ENCODE measurements at regions not wholly inside any gene's neighbourhood (a gene's known extent, or its start where the extent isn't known, plus 50 kb on each side); places are given as distances from the start of the nearest gene placed in this dataset.

- no peaks in the 10 kb centered on the region for H3K4me1 Mint-ChIP-seq (ENCODE audit: low read depth)
- H3K4me3 Mint-ChIP-seq, result no peak overlapping the region
- no peak overlapping the region for H3K27ac Mint-ChIP-seq
- H3K9me3 Mint-ChIP-seq, result no peaks in the 10 kb centered on the region
- H3K27me3 Mint-ChIP-seq, result no peaks in the 10 kb centered on the region
- H3K36me3 Mint-ChIP-seq (ENCODE audit: low read depth), result no peaks in the 10 kb centered on the region
Observed at GRCh38 chr16:85211271-85211801, 99.1 kb upstream of the CIBAR2 start.

GRCh38 chr16:85213926-85214675 lies 101.8 kb upstream of the CIBAR2 start:
- no peak overlapping the region for H3K4me3 Mint-ChIP-seq
- no peaks in the 10 kb centered on the region for H3K36me3 Mint-ChIP-seq (ENCODE audit: low read depth)
- no peaks in the 10 kb centered on the region for H3K4me1 Mint-ChIP-seq (ENCODE audit: low read depth)
- no peaks in the 10 kb centered on the region for H3K27me3 Mint-ChIP-seq
- H3K9me3 Mint-ChIP-seq, result no peaks in the 10 kb centered on the region
- no peak overlapping the region for H3K27ac Mint-ChIP-seq

- Mint-ChIP-seq H3K27me3 (peaks cover 2% of the 10 kb centered on the region), H3K27ac (no peak overlapping the region), H3K4me3 (no peak overlapping the region), H3K4me1 (ENCODE audit: low read depth) (no peaks in the 10 kb centered on the region), H3K36me3 (ENCODE audit: low read depth) (no peaks in the 10 kb centered on the region), H3K9me3 (no peaks in the 10 kb centered on the region)
Observed at GRCh38 chr16:85215478-85216118, 103.3 kb upstream of the CIBAR2 start.

GRCh38 chr16:85216522-85217375 lies 104.5 kb upstream of the CIBAR2 start:
- Mint-ChIP-seq H3K4me1 (ENCODE audit: low read depth) (no peaks in the 10 kb centered on the region), H3K27me3 (peaks cover 4% of the 10 kb centered on the region), H3K36me3 (ENCODE audit: low read depth) (no peaks in the 10 kb centered on the region), H3K27ac (no peak overlapping the region), H3K4me3 (no peak overlapping the region), H3K9me3 (no peaks in the 10 kb centered on the region)

GRCh38 chr16:85220125-85220839 lies 108.0 kb upstream of the CIBAR2 start:
- Mint-ChIP-seq H3K4me1 (ENCODE audit: low read depth) (no peaks in the 10 kb centered on the region), H3K36me3 (ENCODE audit: low read depth) (no peaks in the 10 kb centered on the region), H3K27ac (no peak overlapping the region), H3K27me3 (peaks cover 4% of the 10 kb centered on the region), H3K4me3 (no peak overlapping the region), H3K9me3 (no peaks in the 10 kb centered on the region)

GRCh38 chr16:85220964-85221731 lies 108.9 kb upstream of the CIBAR2 start:
- Mint-ChIP-seq H3K4me1 (ENCODE audit: low read depth) (no peaks in the 10 kb centered on the region), H3K4me3 (no peak overlapping the region), H3K27ac (no peak overlapping the region), H3K36me3 (ENCODE audit: low read depth) (no peaks in the 10 kb centered on the region), H3K9me3 (no peaks in the 10 kb centered on the region), H3K27me3 (peaks cover 4% of the 10 kb centered on the region)

GRCh38 chr16:85221771-85222154 lies 109.5 kb upstream of the CIBAR2 start:
- Mint-ChIP-seq H3K9me3 (no peaks in the 10 kb centered on the region), H3K4me3 (no peak overlapping the region), H3K27ac (no peak overlapping the region), H3K4me1 (ENCODE audit: low read depth) (no peaks in the 10 kb centered on the region), H3K36me3 (ENCODE audit: low read depth) (no peaks in the 10 kb centered on the region), H3K27me3 (peaks cover 4% of the 10 kb centered on the region)

- H3K27me3 Mint-ChIP-seq, result peaks cover 6% of the 10 kb centered on the region
- no peaks in the 10 kb centered on the region for H3K36me3 Mint-ChIP-seq (ENCODE audit: low read depth)
- H3K9me3 Mint-ChIP-seq, result no peaks in the 10 kb centered on the region
- no peak overlapping the region for H3K27ac Mint-ChIP-seq
- H3K4me1 Mint-ChIP-seq (ENCODE audit: low read depth), result peaks cover 5% of the 10 kb centered on the region
- H3K4me3 Mint-ChIP-seq, result no peak overlapping the region
Observed at GRCh38 chr16:85222155-85222863, 110.0 kb upstream of the CIBAR2 start.

- Mint-ChIP-seq H3K27ac (no peak overlapping the region), H3K9me3 (no peaks in the 10 kb centered on the region), H3K27me3 (peaks cover 8% of the 10 kb centered on the region), H3K4me1 (ENCODE audit: low read depth) (peaks cover 8% of the 10 kb centered on the region), H3K36me3 (ENCODE audit: low read depth) (no peaks in the 10 kb centered on the region), H3K4me3 (no peak overlapping the region)
Observed at GRCh38 chr16:85225257-85225656, 113.0 kb upstream of the CIBAR2 start.

- H3K9me3 Mint-ChIP-seq, result no peaks in the 10 kb centered on the region
- H3K36me3 Mint-ChIP-seq (ENCODE audit: low read depth), result no peaks in the 10 kb centered on the region
- no peak overlapping the region for H3K4me3 Mint-ChIP-seq
- no peak overlapping the region for H3K27ac Mint-ChIP-seq
- H3K4me1 Mint-ChIP-seq (ENCODE audit: low read depth), result peaks cover 8% of the 10 kb centered on the region
- peaks cover 4% of the 10 kb centered on the region for H3K27me3 Mint-ChIP-seq
Observed at GRCh38 chr16:85225721-85226120, 113.4 kb upstream of the CIBAR2 start.

GRCh38 chr16:85227084-85227945 lies 115.0 kb upstream of the CIBAR2 start:
- Mint-ChIP-seq H3K9me3 (no peaks in the 10 kb centered on the region), H3K27ac (no peak overlapping the region), H3K27me3 (peaks cover 8% of the 10 kb centered on the region), H3K4me1 (ENCODE audit: low read depth) (peaks cover 8% of the 10 kb centered on the region), H3K36me3 (ENCODE audit: low read depth) (no peaks in the 10 kb centered on the region), H3K4me3 (no peak overlapping the region)

- Mint-ChIP-seq H3K36me3 (ENCODE audit: low read depth) (no peaks in the 10 kb centered on the region), H3K4me1 (ENCODE audit: low read depth) (peaks cover 8% of the 10 kb centered on the region), H3K27me3 (peaks cover 8% of the 10 kb centered on the region), H3K27ac (no peak overlapping the region), H3K9me3 (no peaks in the 10 kb centered on the region), H3K4me3 (no peak overlapping the region)
Observed at GRCh38 chr16:85227946-85228862, 115.9 kb upstream of the CIBAR2 start.

Data from stimulated activated naive CD8-positive, alpha-beta T cell treated with anti-CD3 and anti-CD28 coated beads, Interleukin-15, Interleukin-2, amounts not matched to agents 100 ng/mL and 50 ng/mL, for 24 hours (primary cell).